ENCODE measurements at regions not wholly inside any gene's neighbourhood (a gene's known extent, or its start where the extent isn't known, plus 50 kb on each side); places are given as distances from the start of the nearest gene placed in this dataset.

- no peak overlapping the region for H3K4me3 Mint-ChIP-seq
These were observed 75.3 kb downstream of the TMEM18 start for GRCh38 chr2:601806-602455.

DNA sequence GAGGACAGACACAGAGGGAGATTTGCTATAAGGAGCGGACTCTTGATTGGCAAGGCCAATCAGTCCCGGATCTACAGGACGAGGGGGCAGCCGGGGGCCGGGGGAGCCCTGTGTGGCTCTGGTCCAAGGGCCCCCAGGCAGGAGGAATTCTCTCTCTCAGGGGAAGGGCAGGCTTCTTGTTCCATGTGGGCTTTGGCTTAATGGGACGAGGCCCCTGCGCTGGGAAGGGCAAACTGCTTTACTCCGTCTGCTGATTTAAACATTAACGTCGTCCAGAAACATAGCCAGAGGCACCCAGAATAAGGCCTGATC, 75.9 kb downstream of the TMEM18 start:
- H3K27ac Mint-ChIP-seq: no peak overlapping the region
- H3K9me3 Mint-ChIP-seq: no peaks in the 10 kb centered on the region
- no peaks in the 10 kb centered on the region for H3K36me3 Mint-ChIP-seq (ENCODE audit: low read depth)
- no peak overlapping the region for H3K4me3 Mint-ChIP-seq
- no peak for ATAC-seq (replicated peaks)
- H3K27me3 Mint-ChIP-seq: no peaks in the 10 kb centered on the region
- no peaks in the 10 kb centered on the region for H3K4me1 Mint-ChIP-seq

More at GRCh38 chr2:601806-602455, 75.3 kb downstream of the TMEM18 start:
- peaks cover 1% of the 10 kb centered on the region for H3K27me3 Mint-ChIP-seq
- H3K27ac Mint-ChIP-seq: no peak overlapping the region
- H3K36me3 Mint-ChIP-seq (ENCODE audit: low read depth): no peaks in the 10 kb centered on the region
- H3K9me3 Mint-ChIP-seq: no peaks in the 10 kb centered on the region
- no peak for ATAC-seq (replicated peaks)
- H3K4me1 Mint-ChIP-seq: no peaks in the 10 kb centered on the region

- Mint-ChIP-seq H3K4me3 (no peak overlapping the region), H3K9me3 (no peaks in the 10 kb centered on the region), H3K27ac (no peak overlapping the region), H3K4me1 (no peaks in the 10 kb centered on the region), H3K36me3 (ENCODE audit: low read depth) (no peaks in the 10 kb centered on the region), H3K27me3 (no peaks in the 10 kb centered on the region)
- no peak for ATAC-seq (replicated peaks)
These were observed 76.4 kb downstream of the TMEM18 start for GRCh38 chr2:600542-601386.

- ATAC-seq (replicated peaks): no peak
- Mint-ChIP-seq H3K27ac (no peak overlapping the region), H3K4me1 (no peaks in the 10 kb centered on the region), H3K9me3 (no peaks in the 10 kb centered on the region), H3K36me3 (ENCODE audit: low read depth) (no peaks in the 10 kb centered on the region), H3K4me3 (no peak overlapping the region), H3K27me3 (no peaks in the 10 kb centered on the region)
These were observed 77.6 kb downstream of the TMEM18 start for GRCh38 chr2:599601-600000.

DNA sequence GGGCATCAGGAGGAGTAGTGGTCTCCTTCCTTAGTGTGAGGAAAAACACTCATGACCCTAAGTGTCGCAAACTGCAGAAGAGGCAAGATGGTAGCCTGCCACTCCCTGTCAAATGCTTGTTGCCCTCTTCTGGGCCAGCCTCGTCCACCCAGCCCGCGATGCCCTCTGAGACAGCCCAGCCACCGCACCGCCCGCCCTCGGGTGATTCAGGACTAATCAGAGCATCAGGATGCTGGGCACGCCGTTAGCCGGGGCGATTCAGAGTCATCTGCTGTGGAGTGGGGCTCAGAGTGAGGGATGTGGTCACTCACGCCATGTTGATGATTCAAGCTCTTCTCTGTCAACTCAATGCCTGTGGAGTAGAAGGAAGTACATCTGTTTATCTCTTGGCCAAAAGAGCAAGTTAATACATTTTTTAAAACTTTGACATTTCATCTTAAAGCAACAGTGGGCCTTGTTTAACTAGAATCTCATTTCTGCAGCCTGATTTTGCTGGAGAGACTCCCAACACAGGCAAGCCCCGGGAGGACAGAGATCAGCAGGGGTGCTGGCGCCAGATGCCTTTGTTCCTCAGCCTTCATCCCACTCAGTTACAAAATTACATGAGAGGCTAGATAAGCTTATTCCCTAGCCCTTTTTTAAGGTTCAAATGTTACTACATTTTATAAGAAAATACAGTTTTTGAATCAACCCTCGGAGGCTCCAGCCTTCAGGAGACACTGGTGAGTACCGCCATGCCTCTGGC, 79.0 kb downstream of the TMEM18 start:
- Mint-ChIP-seq H3K9me3 (no peaks in the 10 kb centered on the region), H3K36me3 (ENCODE audit: low read depth) (no peaks in the 10 kb centered on the region), H3K4me3 (no peak overlapping the region), H3K27me3 (no peaks in the 10 kb centered on the region), H3K4me1 (no peaks in the 10 kb centered on the region), H3K27ac (no peak overlapping the region)
- no peak for ATAC-seq (replicated peaks)

DNA sequence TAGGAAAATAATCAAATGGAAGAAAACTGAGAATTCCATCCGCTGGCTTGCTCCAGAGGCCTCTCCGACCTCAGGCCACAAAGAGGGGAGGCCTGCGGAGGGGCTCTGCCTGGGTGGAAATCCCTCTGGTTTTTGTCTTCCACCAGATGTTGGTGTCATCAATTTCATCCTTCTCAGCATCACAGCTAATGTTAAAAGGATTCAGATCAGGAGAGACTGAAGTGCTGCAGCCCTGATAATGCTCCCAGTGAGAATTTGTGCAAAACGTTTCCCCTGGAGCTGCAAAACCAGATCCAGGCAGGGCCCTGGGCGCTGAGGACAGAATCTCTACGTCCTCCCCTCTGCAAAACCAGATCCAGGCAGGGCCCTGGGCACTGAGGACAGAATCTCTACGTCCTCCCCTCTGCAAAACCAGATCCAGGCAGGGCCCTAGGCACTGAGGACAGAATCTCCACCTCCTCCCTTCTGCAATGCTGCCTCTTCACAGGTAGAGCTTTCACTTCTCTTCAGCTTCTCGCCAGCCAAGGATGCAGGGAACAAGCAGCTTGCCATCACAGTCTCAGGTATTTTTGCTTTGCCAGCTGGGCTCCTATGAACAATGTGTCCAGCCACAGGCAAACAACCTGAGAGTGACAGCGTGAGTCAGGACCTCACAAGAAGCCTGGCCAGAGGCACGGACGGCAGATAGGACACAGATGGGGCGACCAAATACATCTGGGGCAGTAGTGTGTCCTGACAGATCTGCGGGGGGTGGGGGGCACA, 81.2 kb downstream of the TMEM18 start:
- H3K36me3 Mint-ChIP-seq (ENCODE audit: low read depth): no peaks in the 10 kb centered on the region
- no peak overlapping the region for H3K4me3 Mint-ChIP-seq
- H3K27me3 Mint-ChIP-seq: no peaks in the 10 kb centered on the region
- H3K4me1 Mint-ChIP-seq: no peaks in the 10 kb centered on the region
- H3K9me3 Mint-ChIP-seq: no peaks in the 10 kb centered on the region
- no peak for ATAC-seq (replicated peaks)
- no peak overlapping the region for H3K27ac Mint-ChIP-seq

- Mint-ChIP-seq H3K9me3 (no peaks in the 10 kb centered on the region), H3K27ac (no peak overlapping the region), H3K4me3 (no peak overlapping the region), H3K4me1 (no peaks in the 10 kb centered on the region), H3K36me3 (ENCODE audit: low read depth) (no peaks in the 10 kb centered on the region), H3K27me3 (no peaks in the 10 kb centered on the region)
- ATAC-seq (replicated peaks): no peak
These were observed 81.9 kb downstream of the TMEM18 start for GRCh38 chr2:595141-595815.

GRCh38 chr2:594297-594949, 82.8 kb downstream of the TMEM18 start:
- no peaks in the 10 kb centered on the region for H3K36me3 Mint-ChIP-seq (ENCODE audit: low read depth)
- no peaks in the 10 kb centered on the region for H3K27me3 Mint-ChIP-seq
- no peaks in the 10 kb centered on the region for H3K4me1 Mint-ChIP-seq
- no peaks in the 10 kb centered on the region for H3K9me3 Mint-ChIP-seq
- ATAC-seq (replicated peaks): no peak
- no peak overlapping the region for H3K27ac Mint-ChIP-seq
- H3K4me3 Mint-ChIP-seq: no peak overlapping the region

DNA sequence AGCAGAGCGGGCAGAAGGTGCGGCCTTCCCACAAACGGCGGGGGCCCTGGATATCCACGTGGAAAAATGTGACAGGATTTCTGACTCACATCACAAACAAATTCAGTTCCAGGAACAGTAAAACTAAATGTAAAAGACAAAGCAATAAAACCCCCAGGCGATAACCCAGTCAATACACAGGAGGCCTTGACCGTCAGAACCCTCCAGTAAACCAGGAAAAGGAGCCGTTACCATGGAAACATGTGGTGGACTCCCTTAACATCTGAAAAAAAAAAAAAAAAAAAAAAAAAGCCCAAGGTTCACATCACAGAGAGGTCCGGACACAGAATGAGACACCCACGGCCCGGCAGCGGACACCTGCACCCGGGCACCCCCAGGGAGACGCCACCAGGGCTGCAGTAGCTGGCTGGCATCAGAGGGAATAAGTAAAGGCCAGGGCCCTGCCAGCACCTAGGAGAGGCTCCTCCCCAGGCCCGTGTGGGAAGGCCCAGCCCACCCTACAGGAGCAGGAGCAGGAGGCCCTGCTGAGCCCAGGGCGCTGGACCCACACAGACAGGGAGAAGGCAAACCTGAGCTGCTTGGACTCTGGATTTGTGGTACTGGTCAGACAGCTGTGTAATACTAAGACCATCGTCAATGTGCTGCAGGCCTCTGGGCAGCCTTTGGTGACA, 83.7 kb downstream of the TMEM18 start:
- no peaks in the 10 kb centered on the region for H3K4me1 Mint-ChIP-seq
- H3K36me3 Mint-ChIP-seq (ENCODE audit: low read depth): no peaks in the 10 kb centered on the region
- no peak overlapping the region for H3K4me3 Mint-ChIP-seq
- no peak for ATAC-seq (replicated peaks)
- no peaks in the 10 kb centered on the region for H3K9me3 Mint-ChIP-seq
- peaks cover 5% of the 10 kb centered on the region for H3K27me3 Mint-ChIP-seq
- no peak overlapping the region for H3K27ac Mint-ChIP-seq

DNA sequence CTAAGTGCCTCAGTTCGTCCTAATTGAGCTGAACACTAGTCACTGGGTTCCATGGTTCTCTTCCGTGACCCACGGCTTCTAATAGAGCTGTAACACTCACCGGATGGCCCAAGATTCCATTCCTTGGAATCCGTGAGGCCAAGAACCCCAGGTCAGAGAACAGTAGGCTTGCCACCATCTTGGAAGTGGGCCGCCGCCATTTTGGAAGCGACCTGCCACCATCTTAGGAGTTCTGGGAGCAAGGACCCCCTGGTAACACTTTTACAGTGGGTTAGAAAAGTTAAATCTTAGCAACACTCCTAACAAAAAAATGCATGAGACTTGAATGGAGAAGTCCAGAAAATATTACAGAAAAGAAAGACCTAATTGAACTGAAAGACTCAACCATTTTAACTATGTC, 84.5 kb downstream of the TMEM18 start:
- no peaks in the 10 kb centered on the region for H3K4me1 Mint-ChIP-seq
- no peak overlapping the region for H3K27ac Mint-ChIP-seq
- peaks cover 5% of the 10 kb centered on the region for H3K27me3 Mint-ChIP-seq
- no peak for ATAC-seq (replicated peaks)
- no peak overlapping the region for H3K4me3 Mint-ChIP-seq
- H3K9me3 Mint-ChIP-seq: no peaks in the 10 kb centered on the region
- no peaks in the 10 kb centered on the region for H3K36me3 Mint-ChIP-seq (ENCODE audit: low read depth)

- Mint-ChIP-seq H3K4me3 (no peak overlapping the region), H3K9me3 (no peaks in the 10 kb centered on the region), H3K27ac (no peak overlapping the region), H3K27me3 (peaks cover 5% of the 10 kb centered on the region), H3K4me1 (peaks cover under 1% of the 10 kb centered on the region), H3K36me3 (ENCODE audit: low read depth) (no peaks in the 10 kb centered on the region)
- ATAC-seq (replicated peaks): no peak
These were observed 86.7 kb downstream of the TMEM18 start for GRCh38 chr2:590214-591175.

DNA sequence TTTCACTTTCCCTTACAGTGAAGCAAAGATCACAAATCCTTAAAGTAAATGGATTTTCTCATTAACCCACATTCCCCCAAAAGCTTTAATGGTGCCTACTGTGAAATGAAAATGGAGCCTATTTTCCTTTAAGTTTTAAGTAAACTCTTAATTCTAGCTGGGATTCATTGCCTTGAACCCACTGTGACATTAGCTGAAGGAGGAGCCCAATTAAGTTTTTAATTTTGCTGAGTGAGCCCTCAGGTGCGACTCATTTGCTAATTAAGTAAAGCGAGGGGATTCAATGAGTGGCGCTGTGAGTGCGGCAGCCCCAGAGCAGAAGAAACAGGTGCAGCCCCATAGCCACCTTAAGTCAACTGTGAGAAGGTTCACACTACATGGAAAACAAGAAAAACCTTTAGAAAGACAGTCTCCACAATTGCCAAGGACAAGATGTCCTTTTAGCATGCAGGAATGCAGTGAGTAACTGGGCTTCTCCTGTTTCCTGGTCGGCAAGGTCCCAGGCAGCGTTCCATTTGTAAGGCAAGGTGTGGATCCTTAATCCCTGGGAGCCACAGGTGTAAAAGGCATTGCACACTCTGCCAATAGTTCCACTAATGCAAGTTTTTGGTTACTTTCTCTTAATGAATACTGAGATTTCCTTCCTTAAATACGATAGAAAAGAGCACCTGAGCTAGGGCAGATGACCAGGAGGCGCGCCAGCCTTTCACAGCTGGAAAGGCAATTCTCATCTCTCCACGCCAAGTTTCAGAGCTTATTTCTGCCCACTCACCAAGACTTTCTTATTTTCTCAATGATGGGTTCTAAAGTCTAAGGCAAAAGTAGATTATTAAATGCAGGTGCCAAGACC, 87.7 kb downstream of the TMEM18 start:
- H3K4me3 Mint-ChIP-seq: no peak overlapping the region
- ATAC-seq (replicated peaks): no peak

More for the DNA sequence above, 87.7 kb downstream of the TMEM18 start:
- H3K4me1 Mint-ChIP-seq: peaks cover 9% of the 10 kb centered on the region
- H3K27me3 Mint-ChIP-seq: peaks cover 5% of the 10 kb centered on the region
- no peak overlapping the region for H3K27ac Mint-ChIP-seq
- no peaks in the 10 kb centered on the region for H3K9me3 Mint-ChIP-seq
- no peaks in the 10 kb centered on the region for H3K36me3 Mint-ChIP-seq (ENCODE audit: low read depth)
